Aorta (tissue), 5 donors: ENCODE measurements at regions not wholly inside any gene's neighbourhood (a gene's known extent, or its start where the extent isn't known, plus 50 kb on each side); places are given as distances from the start of the nearest gene placed in this dataset.

Experiments used
- ATAC-seq: fragments of 200-7000 bp; cut with Tn5 transposase; one replicate; pipeline ENCODE4 v1.9.1; 2022; ENCODE audit warnings: moderate library complexity; ENCODE audit not compliant: low FRiP score
- DNase-seq, 2 donors: peaks; one replicate each; pipeline ENCODE4 v3.0.0-alpha.2; 2020
- H3K27ac ChIP-seq, 2 donors: one replicate each; pipeline ENCODE4 v1.5.1; 2013; ENCODE audit warnings: low read length in 2 of 2, mild to moderate bottlenecking in 2 of 2, moderate library complexity in 2 of 2, control low read depth in 1 of 2, inconsistent platforms in 1 of 2, low read depth in 1 of 2
- H3K27me3 ChIP-seq, 2 donors: one replicate each; pipeline ENCODE4 v1.6.1; 2013; ENCODE audit warnings: control low read depth in 1 of 2, low read length in 1 of 2, mild to moderate bottlenecking in 1 of 2, moderate library complexity in 1 of 2; ENCODE audit not compliant: insufficient read depth in 2 of 2, control insufficient read depth in 1 of 2
- H3K36me3 ChIP-seq, 2 donors: one replicate each; pipeline ENCODE4 v1.6.1; 2013; ENCODE audit warnings: control low read depth in 1 of 2, low read length in 1 of 2, mild to moderate bottlenecking in 1 of 2; ENCODE audit not compliant: insufficient read depth in 2 of 2, control insufficient read depth in 1 of 2
- H3K4me1 ChIP-seq, 2 donors: one replicate each; pipeline ENCODE4 v1.6.1; 2013; ENCODE audit warnings: low read length in 2 of 2, control low read depth in 1 of 2, mild to moderate bottlenecking in 1 of 2, moderate library complexity in 1 of 2; ENCODE audit not compliant: insufficient read depth in 2 of 2, control insufficient read depth in 1 of 2
- H3K4me3 ChIP-seq, 2 donors: one replicate each; pipeline ENCODE4 v1.5.1; 2013; ENCODE audit warnings: low read length in 2 of 2, control low read depth in 1 of 2, mild to moderate bottlenecking in 1 of 2
- H3K9me3 ChIP-seq: one replicate; pipeline ENCODE4 v1.6.1; 2013; ENCODE audit warnings: mild to moderate bottlenecking, low read length; ENCODE audit not compliant: control insufficient read depth
- WGBS, 2 donors: extraction: QIAGEN DNeasy Blood & Tissue Kit; methylation state at CpG; one replicate each; pipeline ENCODE4 v1.1.7; 2013; 5-methylcytosine and 5-hydroxymethylcytosine counted together
- intact Hi-C, 2 donors: fragments of 100-400 bp; cut with DNase I; formaldehyde crosslinking; loops; one replicate each; pipeline versions ENCODE4 v1.14.2 to v1.15.0; 2022
- donor health status: healthy with polysubstance abuse.
- donor health status: Bipolar disorder and iron deficiency.
- donor health status: DM: no; HTN: no; CAD: no.
- donor health status: DM: no; HTN: no; CAD: no.
- donor health status: DM: yes; HTN: yes; CAD: no.

DNA sequence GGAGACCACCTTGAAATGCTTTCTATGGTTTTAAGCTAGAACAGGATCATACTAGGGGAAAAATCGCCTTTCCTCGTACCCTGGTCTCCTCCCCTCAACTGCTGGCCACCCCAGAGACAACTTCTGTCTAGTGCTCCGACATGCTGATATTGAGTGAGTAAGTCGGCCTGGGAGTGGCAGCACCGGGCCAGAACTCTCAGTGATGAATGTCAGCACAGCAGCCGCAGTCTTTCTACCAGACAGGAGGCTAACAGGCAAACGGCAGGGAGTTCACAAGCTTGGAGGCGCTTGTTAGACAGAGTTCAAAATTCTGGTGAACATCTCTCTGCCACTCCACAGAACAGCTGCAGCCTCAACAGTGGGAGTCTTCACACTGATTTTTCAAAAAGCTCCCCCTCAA, 716.9 kb downstream of the ADGRL2 start:
- Histone ChIP-seq H3K4me3 (no peak overlapping the region), H3K27ac (no peak overlapping the region), H3K9me3 (no peaks in the 10 kb centered on the region), H3K36me3 (no peaks in the 10 kb centered on the region), H3K27me3 (no peaks in the 10 kb centered on the region), H3K4me1 (no peaks in the 10 kb centered on the region)
- 22% methylated on average over 8 of the region's 8 CpGs for WGBS, 2 donors
- intact Hi-C loops, result no loop called here
- ATAC-seq, result peak; percentile 75
- DNase-seq, result peak; percentile 69 to 75

DNA sequence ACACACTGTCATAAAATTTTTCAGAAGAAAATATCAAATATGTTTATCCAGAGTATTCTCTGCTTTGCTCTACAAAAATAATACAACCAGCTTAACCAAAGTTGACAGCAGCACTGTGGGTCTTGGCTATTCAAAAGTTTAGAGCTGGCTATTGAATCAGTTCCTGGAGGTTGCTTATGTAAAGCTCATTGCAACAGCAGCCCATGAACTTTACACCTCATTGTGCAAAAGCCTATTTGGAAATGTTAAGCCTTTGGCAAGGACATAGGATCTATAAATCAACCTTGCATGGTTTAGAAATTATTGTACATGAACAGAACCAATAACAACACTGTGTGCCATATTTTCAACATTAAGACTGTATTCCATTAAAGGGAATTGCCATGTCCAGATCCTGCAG, 714.9 kb downstream of the ADGRL2 start:
- no peak overlapping the region for H3K4me3 ChIP-seq
- intact Hi-C loops, result no loop called here
- no peak overlapping the region for H3K27ac ChIP-seq
- ATAC-seq (no peak), DNase-seq (no peak)
- H3K4me1 ChIP-seq, result no peaks in the 10 kb centered on the region
- no peaks in the 10 kb centered on the region for H3K27me3 ChIP-seq
- no peaks in the 10 kb centered on the region for H3K9me3 ChIP-seq
- H3K36me3 ChIP-seq, result no peaks in the 10 kb centered on the region

DNA sequence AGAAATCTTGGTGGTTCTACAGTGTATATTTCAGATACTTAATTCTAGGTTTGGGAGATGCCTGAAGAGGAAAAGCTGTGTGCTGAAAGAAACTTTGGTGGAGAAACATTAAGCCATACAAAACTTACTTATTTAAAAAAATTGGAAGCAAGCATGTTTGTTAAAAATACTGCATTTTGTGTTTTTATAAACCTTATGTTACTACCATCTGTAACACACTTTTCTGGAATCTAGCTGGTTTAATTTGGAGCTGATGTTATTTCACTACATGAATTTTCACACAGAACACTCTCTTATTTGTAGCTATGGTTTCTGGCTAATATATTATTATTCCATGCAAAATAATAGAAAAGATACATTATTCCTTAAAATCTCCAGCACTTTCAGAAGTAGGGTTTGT, 710.7 kb downstream of the ADGRL2 start:
- H3K4me3 ChIP-seq, result no peak overlapping the region
- H3K9me3 ChIP-seq, result no peaks in the 10 kb centered on the region
- no peaks in the 10 kb centered on the region for H3K27me3 ChIP-seq
- ATAC-seq (no peak), DNase-seq (no peak)
- H3K4me1 ChIP-seq, result no peaks in the 10 kb centered on the region
- intact Hi-C loops, result no loop called here
- no peaks in the 10 kb centered on the region for H3K36me3 ChIP-seq
- H3K27ac ChIP-seq, result no peak overlapping the region

DNA sequence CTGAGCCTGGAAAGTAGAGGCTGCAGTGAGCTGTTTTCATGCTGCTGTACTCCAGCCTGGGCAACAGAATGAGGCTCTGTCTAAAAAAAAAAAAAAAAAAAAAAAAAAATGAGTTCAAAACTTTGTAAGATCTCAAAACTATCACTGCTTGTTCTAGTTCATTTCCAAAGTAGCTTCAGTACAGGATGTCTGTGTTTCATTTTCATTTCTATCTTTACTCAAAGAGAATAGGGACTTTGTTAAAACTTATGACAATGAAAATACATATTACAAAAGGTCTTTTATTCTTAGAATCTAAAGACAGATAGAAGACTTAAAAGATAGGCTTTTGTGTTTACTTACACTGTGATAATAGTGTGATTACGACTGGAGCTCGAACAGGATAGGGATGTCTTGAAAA, 709.7 kb downstream of the ADGRL2 start:
- no peaks in the 10 kb centered on the region for H3K36me3 ChIP-seq
- no peaks in the 10 kb centered on the region for H3K9me3 ChIP-seq
- H3K27ac ChIP-seq, result no peak overlapping the region
- no peak overlapping the region for H3K4me3 ChIP-seq
- DNase-seq (no peak), ATAC-seq (no peak)
- no peaks in the 10 kb centered on the region for H3K4me1 ChIP-seq
- WGBS, 2 donors, result 92 to 97% methylated on average over 2 of the region's 2 CpGs
- intact Hi-C loops, result no loop called here
- no peaks in the 10 kb centered on the region for H3K27me3 ChIP-seq

DNA sequence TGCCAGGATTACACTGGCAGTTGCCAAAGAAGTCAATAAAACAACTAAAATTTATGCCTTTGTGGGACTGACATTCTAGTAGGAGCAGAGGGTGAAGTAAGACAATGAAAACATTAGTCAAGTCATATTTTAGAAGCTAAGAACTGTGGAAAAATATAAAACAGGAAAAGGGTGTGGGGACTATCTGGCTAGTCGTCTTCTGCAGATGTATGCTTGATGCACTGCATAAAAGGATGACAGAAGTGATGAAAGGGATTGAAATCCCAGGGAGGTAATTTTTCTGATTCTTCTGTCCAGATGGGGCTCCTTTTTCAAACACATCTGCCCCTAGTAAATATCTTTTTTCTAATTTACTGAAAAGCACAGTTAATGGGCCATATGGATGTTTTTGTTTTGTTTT, 706.3 kb downstream of the ADGRL2 start:
- no peak for DNase-seq
- Histone ChIP-seq H3K4me3 (no peak overlapping the region), H3K27me3 (no peaks in the 10 kb centered on the region), H3K36me3 (no peaks in the 10 kb centered on the region), H3K27ac (no peak overlapping the region), H3K9me3 (no peaks in the 10 kb centered on the region), H3K4me1 (no peaks in the 10 kb centered on the region)
- 3 to 7% methylated on average over 1 of the region's 1 CpG for WGBS, 2 donors
- intact Hi-C loops, result no loop called here
- no peak for ATAC-seq

DNA sequence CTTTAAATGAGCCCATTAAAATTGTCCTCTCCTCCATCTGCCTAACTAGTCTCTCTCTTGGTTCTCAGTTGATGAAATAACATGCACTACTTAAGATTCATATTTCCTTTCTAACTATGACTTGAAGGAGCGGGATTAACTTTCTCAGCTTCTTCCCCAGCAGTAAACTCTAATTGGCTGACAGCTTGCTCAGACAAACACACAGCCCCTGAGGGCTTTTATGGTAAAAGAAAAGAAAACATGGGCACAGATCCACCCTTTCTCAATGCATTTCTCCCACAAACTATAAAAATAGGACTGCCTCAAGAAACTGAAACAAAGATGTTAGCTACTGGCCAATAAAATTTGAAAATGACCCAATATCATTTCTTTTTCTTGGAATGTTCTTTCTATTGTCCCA, 703.1 kb downstream of the ADGRL2 start:
- H3K27me3 ChIP-seq, result no peaks in the 10 kb centered on the region
- no peak for DNase-seq
- H3K36me3 ChIP-seq, result no peaks in the 10 kb centered on the region
- H3K4me3 ChIP-seq, result peak overlapping the region; percentile 43 to 59
- no peaks in the 10 kb centered on the region for H3K4me1 ChIP-seq
- H3K27ac ChIP-seq, result peak overlapping the region in 1 of 2 donors; percentile 57
- no peak for ATAC-seq
- intact Hi-C loops, result loop anchor here in 1 of 2 donors (5.0 kb wide), 1 partner anchor 702 kb away; the partner anchor contains the start of gene ADGRL2
- 5 to 6% methylated on average over 1 of the region's 1 CpG for WGBS, 2 donors
- no peaks in the 10 kb centered on the region for H3K9me3 ChIP-seq

DNA sequence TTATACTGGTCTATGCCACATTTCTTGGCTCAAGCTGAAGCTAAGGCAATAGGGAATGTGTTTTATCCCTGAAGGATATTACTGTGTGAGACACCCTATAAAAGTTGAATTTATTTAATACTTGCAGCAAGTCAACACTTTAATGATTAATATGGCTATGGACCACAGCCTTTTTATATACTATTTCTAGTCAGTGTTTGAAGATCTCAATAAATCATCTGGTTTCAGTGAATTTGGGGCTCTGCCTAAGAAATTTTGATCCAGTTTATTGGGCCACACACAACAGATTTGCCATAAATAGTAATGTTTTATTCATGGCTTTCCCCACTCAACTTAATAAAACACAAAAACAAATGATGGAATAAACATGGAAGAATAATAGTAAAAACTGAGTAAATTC, 698.3 kb downstream of the ADGRL2 start:
- ATAC-seq, result no peak
- H3K9me3 ChIP-seq, result peaks cover 1% of the 10 kb centered on the region
- no peak overlapping the region for H3K4me3 ChIP-seq
- no peaks in the 10 kb centered on the region for H3K4me1 ChIP-seq
- H3K27ac ChIP-seq, result no peak overlapping the region
- no peaks in the 10 kb centered on the region for H3K36me3 ChIP-seq
- H3K27me3 ChIP-seq, result no peaks in the 10 kb centered on the region
- no peak for DNase-seq
- intact Hi-C loops, result no loop called here

DNA sequence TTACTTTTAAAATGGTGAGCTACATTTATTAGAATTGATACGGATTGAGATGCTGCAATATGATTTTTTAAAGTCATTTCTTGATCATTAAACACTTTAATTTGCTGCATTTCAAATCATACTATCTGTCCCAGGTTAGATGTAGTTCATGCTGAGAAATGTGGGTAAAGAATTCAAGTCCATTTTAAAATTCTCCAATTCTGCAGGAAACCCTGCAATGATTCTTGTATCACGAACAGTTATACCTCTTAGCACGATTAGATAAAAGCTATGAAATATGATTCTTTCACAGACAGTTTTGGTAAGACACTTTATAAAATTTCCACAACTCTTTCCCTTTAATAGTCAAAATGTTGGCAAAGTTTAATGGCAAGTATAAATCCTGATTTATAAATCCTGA, 693.4 kb downstream of the ADGRL2 start:
- peaks cover 1% of the 10 kb centered on the region for H3K9me3 ChIP-seq
- H3K4me1 ChIP-seq, result peaks cover 0 to 2% of the 10 kb centered on the region in 2 donors
- H3K4me3 ChIP-seq, result no peak overlapping the region
- intact Hi-C loops, result no loop called here
- whole genome bisulfite sequencing, 2 donors, result 81 to 83% methylated on average over 3 of the region's 3 CpGs
- ATAC-seq (no peak), DNase-seq (no peak)
- H3K27ac ChIP-seq, result no peak overlapping the region
- H3K27me3 ChIP-seq, result no peaks in the 10 kb centered on the region
- no peaks in the 10 kb centered on the region for H3K36me3 ChIP-seq

DNA sequence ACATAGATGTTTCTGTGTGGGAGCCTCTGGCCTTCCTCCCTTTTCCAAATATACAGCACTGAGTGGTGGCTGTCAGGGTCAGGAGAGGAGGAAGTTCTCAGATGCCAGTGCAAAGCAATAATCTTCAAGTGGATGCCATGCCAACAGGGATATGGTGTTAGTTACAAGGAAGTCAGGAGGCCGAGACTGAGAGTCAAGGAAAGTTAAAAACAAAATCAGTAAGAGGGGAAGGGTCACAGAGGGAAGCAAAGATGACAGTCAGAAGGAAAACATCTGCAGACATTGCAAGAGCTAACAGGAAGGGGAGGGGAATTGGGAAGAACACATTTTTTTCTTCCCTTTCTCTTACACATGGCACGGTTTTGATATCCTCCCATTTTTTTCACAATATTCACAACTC, 691.4 kb downstream of the ADGRL2 start:
- H3K9me3 ChIP-seq, result peaks cover 1% of the 10 kb centered on the region
- ATAC-seq (no peak), DNase-seq (no peak)
- H3K36me3 ChIP-seq, result no peaks in the 10 kb centered on the region
- intact Hi-C loops, result no loop called here
- H3K27ac ChIP-seq, result no peak overlapping the region
- 84 to 85% methylated on average over 2 of the region's 2 CpGs for WGBS, 2 donors
- peaks cover 0 to 2% of the 10 kb centered on the region in 2 donors for H3K4me1 ChIP-seq
- no peaks in the 10 kb centered on the region for H3K27me3 ChIP-seq
- H3K4me3 ChIP-seq, result no peak overlapping the region
